Loucy (cell line): ENCODE measurements at regions not wholly inside any gene's neighbourhood (a gene's known extent, or its start where the extent isn't known, plus 50 kb on each side); places are given as distances from the start of the nearest gene placed in this dataset.

Experiments used
- CTCF ChIP-seq: fragments of 200-600 bp; sonication (generic); conservative IDR thresholded peaks from 2 replicates; pipeline ENCODE4 v1.5.1; 2014; ENCODE audit warnings: mild to moderate bottlenecking, antibody characterized with exemption, low read length
- EZH2phosphoT487 ChIP-seq: fragments of 200-600 bp; IDR thresholded peaks from 2 replicates; pipeline ENCODE4 v1.6.1; 2018; ENCODE audit warnings: antibody characterized with exemption, mild to moderate bottlenecking, moderate library complexity, borderline replicate concordance

- TF ChIP-seq CTCF (no peak), EZH2phosphoT487 (no peak)
Observed at GRCh38 chr2:59528525-59528924, 1024.9 kb downstream of the BCL11A start.
